ENCODE measurements at regions not wholly inside any gene's neighbourhood (a gene's known extent, or its start where the extent isn't known, plus 50 kb on each side); places are given as distances from the start of the nearest gene placed in this dataset.
"Not testable (repeated sequence)": the region's sequence is repeated elsewhere in the genome, so short reads cannot be mapped to it uniquely, and the experiment has no call there.

GRCh38 chr16:80263181-80263823 is 277.5 kb upstream of the DYNLRB2 start:
- no peak overlapping the region for H3K9ac ChIP-seq (ENCODE audit: insufficient read length)
- H3K9me3 ChIP-seq (ENCODE audit: low read depth, low read length): no peaks in the 10 kb centered on the region
- no peak overlapping the region for H3K27ac ChIP-seq
- no peak for TF ChIP-seq POLR2AphosphoS5 (IDR thresholded peaks at IDR 0.05; ENCODE audit: borderline replicate concordance, low read depth, low read length)
- TF ChIP-seq FOXP2 (optimal IDR thresholded peaks at IDR 0.05; ENCODE audit: control extremely low read depth, extremely low read length, insufficient read depth): no peak
- TF ChIP-seq EZH2 (IDR thresholded peaks at IDR 0.05): no peak
- no peak overlapping the region for H3K4me3 ChIP-seq
- DNase-seq (ENCODE audit: low read depth, low spot score): no peak
- H3K36me3 ChIP-seq (ENCODE audit: insufficient read depth, low read length): no peaks in the 10 kb centered on the region

- Histone ChIP-seq H3K27ac (no peak overlapping the region), H3K9me3 (ENCODE audit: low read depth, low read length) (no peaks in the 10 kb centered on the region), H3K4me3 (no peak overlapping the region), H3K36me3 (ENCODE audit: insufficient read depth, low read length) (no peaks in the 10 kb centered on the region), H3K9ac (ENCODE audit: insufficient read length) (no peak overlapping the region)
- DNase-seq (ENCODE audit: low read depth, low spot score): no peak
- TF ChIP-seq POLR2AphosphoS5 (IDR thresholded peaks at IDR 0.05; ENCODE audit: borderline replicate concordance, low read depth, low read length) (no peak), FOXP2 (optimal IDR thresholded peaks at IDR 0.05; ENCODE audit: control extremely low read depth, extremely low read length, insufficient read depth) (no peak), EZH2 (IDR thresholded peaks at IDR 0.05) (no peak)
Observed at GRCh38 chr16:80260906-80261311, 279.9 kb upstream of the DYNLRB2 start.

GRCh38 chr16:80259290-80259805 is 281.4 kb upstream of the DYNLRB2 start:
- no peak overlapping the region for H3K9ac ChIP-seq (ENCODE audit: insufficient read length)
- no peak for DNase-seq (ENCODE audit: low read depth, low spot score)
- H3K4me3 ChIP-seq: no peak overlapping the region
- no peak overlapping the region for H3K27ac ChIP-seq
- no peaks in the 10 kb centered on the region for H3K9me3 ChIP-seq (ENCODE audit: low read depth, low read length)
- H3K36me3 ChIP-seq (ENCODE audit: insufficient read depth, low read length): no peaks in the 10 kb centered on the region
- TF ChIP-seq FOXP2 (optimal IDR thresholded peaks at IDR 0.05; ENCODE audit: control extremely low read depth, extremely low read length, insufficient read depth) (no peak), POLR2AphosphoS5 (IDR thresholded peaks at IDR 0.05; ENCODE audit: borderline replicate concordance, low read depth, low read length) (no peak), EZH2 (IDR thresholded peaks at IDR 0.05) (no peak)

GRCh38 chr16:80258407-80258806 is 282.4 kb upstream of the DYNLRB2 start:
- Histone ChIP-seq H3K9ac (ENCODE audit: insufficient read length) (no peak overlapping the region), H3K4me3 (no peak overlapping the region), H3K27ac (no peak overlapping the region), H3K9me3 (ENCODE audit: low read depth, low read length) (no peaks in the 10 kb centered on the region), H3K36me3 (ENCODE audit: insufficient read depth, low read length) (no peaks in the 10 kb centered on the region)
- DNase-seq (ENCODE audit: low read depth, low spot score): no peak
- TF ChIP-seq FOXP2 (optimal IDR thresholded peaks at IDR 0.05; ENCODE audit: control extremely low read depth, extremely low read length, insufficient read depth) (no peak), POLR2AphosphoS5 (IDR thresholded peaks at IDR 0.05; ENCODE audit: borderline replicate concordance, low read depth, low read length) (no peak), EZH2 (IDR thresholded peaks at IDR 0.05) (no peak)

- TF ChIP-seq FOXP2 (optimal IDR thresholded peaks at IDR 0.05; ENCODE audit: control extremely low read depth, extremely low read length, insufficient read depth) (no peak), POLR2AphosphoS5 (IDR thresholded peaks at IDR 0.05; ENCODE audit: borderline replicate concordance, low read depth, low read length) (no peak), EZH2 (IDR thresholded peaks at IDR 0.05) (no peak)
- Histone ChIP-seq H3K36me3 (ENCODE audit: insufficient read depth, low read length) (no peaks in the 10 kb centered on the region), H3K27ac (no peak overlapping the region)
Observed at GRCh38 chr16:80254970-80255369, 285.8 kb upstream of the DYNLRB2 start.

GRCh38 chr16:80253741-80254140 is 287.1 kb upstream of the DYNLRB2 start:
- DNase-seq (ENCODE audit: low read depth, low spot score): no peak
- no peak overlapping the region for H3K27ac ChIP-seq
- H3K9ac ChIP-seq (ENCODE audit: insufficient read length): no peak overlapping the region
- no peak overlapping the region for H3K4me3 ChIP-seq
- TF ChIP-seq POLR2AphosphoS5 (IDR thresholded peaks at IDR 0.05; ENCODE audit: borderline replicate concordance, low read depth, low read length) (no peak), FOXP2 (optimal IDR thresholded peaks at IDR 0.05; ENCODE audit: control extremely low read depth, extremely low read length, insufficient read depth) (no peak), EZH2 (IDR thresholded peaks at IDR 0.05) (no peak)
- no peaks in the 10 kb centered on the region for H3K36me3 ChIP-seq (ENCODE audit: insufficient read depth, low read length)
- H3K9me3 ChIP-seq (ENCODE audit: low read depth, low read length): no peaks in the 10 kb centered on the region

More at GRCh38 chr16:80254970-80255369, 285.8 kb upstream of the DYNLRB2 start:
- DNase-seq (ENCODE audit: low read depth, low spot score): no peak
- Histone ChIP-seq H3K9ac (ENCODE audit: insufficient read length) (no peak overlapping the region), H3K9me3 (ENCODE audit: low read depth, low read length) (no peaks in the 10 kb centered on the region), H3K4me3 (no peak overlapping the region)

- Histone ChIP-seq H3K9ac (ENCODE audit: insufficient read length) (no peak overlapping the region), H3K9me3 (ENCODE audit: low read depth, low read length) (no peaks in the 10 kb centered on the region), H3K4me3 (no peak overlapping the region), H3K36me3 (ENCODE audit: insufficient read depth, low read length) (no peaks in the 10 kb centered on the region), H3K27ac (no peak overlapping the region)
- no peak for DNase-seq (ENCODE audit: low read depth, low spot score)
- no peak for TF ChIP-seq EZH2 (IDR thresholded peaks at IDR 0.05)
- no peak for TF ChIP-seq POLR2AphosphoS5 (IDR thresholded peaks at IDR 0.05; ENCODE audit: borderline replicate concordance, low read depth, low read length)
- TF ChIP-seq FOXP2 (optimal IDR thresholded peaks at IDR 0.05; ENCODE audit: control extremely low read depth, extremely low read length, insufficient read depth): no peak
Observed at GRCh38 chr16:80250381-80250780, 290.4 kb upstream of the DYNLRB2 start.

- H3K4me3 ChIP-seq; H3K27ac ChIP-seq; H3K9ac ChIP-seq (ENCODE audit: insufficient read length): not testable (repeated sequence)
Observed at GRCh38 chr16:80243303-80243702, 297.5 kb upstream of the DYNLRB2 start.

GRCh38 chr16:80242279-80242678 is 298.5 kb upstream of the DYNLRB2 start:
- DNase-seq (ENCODE audit: low read depth, low spot score): not testable (repeated sequence)

More at GRCh38 chr16:80243303-80243702, 297.5 kb upstream of the DYNLRB2 start:
- not testable (repeated sequence) for DNase-seq (ENCODE audit: low read depth, low spot score); H3K9me3 ChIP-seq (ENCODE audit: low read depth, low read length); H3K36me3 ChIP-seq (ENCODE audit: insufficient read depth, low read length)

More at GRCh38 chr16:80242279-80242678, 298.5 kb upstream of the DYNLRB2 start:
- H3K36me3 ChIP-seq (ENCODE audit: insufficient read depth, low read length); H3K4me3 ChIP-seq; H3K27ac ChIP-seq; H3K9ac ChIP-seq (ENCODE audit: insufficient read length); H3K9me3 ChIP-seq (ENCODE audit: low read depth, low read length): not testable (repeated sequence)
